ENCODE measurements at regions not wholly inside any gene's neighbourhood (a gene's known extent, or its start where the extent isn't known, plus 50 kb on each side); places are given as distances from the start of the nearest gene placed in this dataset.
A peak's percentile ranks its signal among the peaks of the same experiment; 100 is the strongest.
"Not testable (repeated sequence)": the region's sequence is repeated elsewhere in the genome, so short reads cannot be mapped to it uniquely, and the experiment has no call there.

GRCh38 chr18:76602191-76602590 is 107.1 kb upstream of the ZNF516 start:
- no peak for DNase-seq

DNA sequence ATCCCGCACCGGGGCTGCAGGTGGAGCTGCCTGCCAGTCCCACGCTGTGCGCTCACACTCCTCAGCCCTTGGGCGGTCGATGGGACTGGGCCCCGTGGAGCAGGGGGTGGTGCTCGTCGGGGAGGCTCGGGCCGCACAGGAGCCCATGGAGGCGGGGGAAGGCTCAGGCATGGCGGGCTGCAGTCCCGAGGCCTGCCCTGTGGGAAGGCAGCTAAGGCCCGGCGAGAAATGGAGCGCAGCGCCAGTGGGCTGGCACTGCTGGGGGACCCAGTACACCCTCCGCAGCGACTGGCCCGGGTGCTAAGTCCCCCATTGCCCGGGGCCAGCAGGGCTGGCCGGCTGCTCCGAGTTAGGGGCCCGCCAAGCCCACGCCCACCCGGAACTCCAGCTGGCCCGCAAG is 105.0 kb upstream of the ZNF516 start:
- DNase-seq = not testable (repeated sequence)

GRCh38 chr18:76594966-76595365 is 99.9 kb upstream of the ZNF516 start:
- DNase-seq = no peak

GRCh38 chr18:76593843-76594242 is 98.8 kb upstream of the ZNF516 start:
- no peak for DNase-seq

DNA sequence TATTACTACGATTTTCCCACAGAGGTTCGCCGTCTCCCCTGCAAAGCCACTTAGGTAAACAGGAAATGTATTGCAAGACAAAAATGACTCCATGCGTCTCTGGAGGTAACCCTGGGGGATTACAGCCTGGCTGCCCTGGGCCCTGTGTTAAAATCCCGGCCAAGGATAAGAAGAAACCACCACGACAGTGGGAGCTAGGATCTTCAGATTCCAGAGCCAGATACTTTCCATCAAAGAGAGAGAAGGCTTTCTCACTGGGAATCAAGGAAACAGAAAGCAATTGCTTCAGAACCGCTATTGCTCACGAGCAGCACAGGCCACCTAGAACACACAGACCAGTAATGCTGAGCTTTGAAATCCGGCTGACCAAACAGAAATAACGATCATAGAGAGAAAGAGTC is 97.9 kb upstream of the ZNF516 start:
- DNase-seq = no peak

DNA sequence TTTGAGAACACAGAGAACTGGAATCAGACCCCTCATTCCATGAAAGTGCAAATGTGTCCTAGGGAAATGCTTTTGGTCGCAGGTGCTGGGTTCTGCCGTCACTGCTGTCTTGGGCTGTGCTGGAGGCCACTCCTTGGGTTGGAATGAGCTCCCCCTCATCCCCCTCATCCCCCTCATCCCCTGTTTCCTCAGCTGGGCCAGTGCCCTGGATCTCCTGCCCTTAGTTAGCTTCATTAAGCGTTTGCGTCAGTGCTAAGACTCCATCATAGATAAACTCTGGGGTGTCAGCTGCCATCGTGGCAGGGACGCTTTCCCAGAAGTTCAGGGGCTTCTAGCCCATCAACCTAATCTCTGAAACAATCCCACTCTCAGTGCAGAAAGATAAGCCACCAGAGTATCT is 97.1 kb upstream of the ZNF516 start:
- DNase-seq = no peak

- DNase-seq = no peak
Measured at GRCh38 chr18:76589866-76590265, 94.8 kb upstream of the ZNF516 start.

- no peak for DNase-seq
Measured at GRCh38 chr18:76589316-76589715, 94.3 kb upstream of the ZNF516 start.

GRCh38 chr18:76588601-76589226 is 93.7 kb upstream of the ZNF516 start:
- peak; percentile 62 for DNase-seq

DNA sequence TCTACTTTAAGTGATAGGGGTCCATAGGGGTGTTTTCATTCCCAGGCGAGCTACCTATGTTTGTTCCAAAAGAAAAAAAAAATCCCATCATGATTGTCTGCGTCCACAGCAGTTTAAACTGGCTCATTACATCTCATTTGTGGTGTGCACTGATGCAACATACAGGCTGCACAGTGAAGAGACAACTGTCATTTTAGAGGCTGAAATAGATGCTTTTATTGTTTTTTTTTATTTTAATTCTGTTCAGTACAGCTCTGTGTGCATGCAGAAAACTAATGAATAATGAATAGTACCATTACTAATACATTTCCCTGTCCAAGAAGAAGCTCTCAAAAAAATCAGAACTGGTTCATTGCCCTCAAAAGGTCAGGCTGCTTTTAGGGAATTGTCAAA is 92.8 kb upstream of the ZNF516 start:
- no peak for DNase-seq

- DNase-seq = no peak
Measured at GRCh38 chr18:76587147-76587878, 92.3 kb upstream of the ZNF516 start.

DNA sequence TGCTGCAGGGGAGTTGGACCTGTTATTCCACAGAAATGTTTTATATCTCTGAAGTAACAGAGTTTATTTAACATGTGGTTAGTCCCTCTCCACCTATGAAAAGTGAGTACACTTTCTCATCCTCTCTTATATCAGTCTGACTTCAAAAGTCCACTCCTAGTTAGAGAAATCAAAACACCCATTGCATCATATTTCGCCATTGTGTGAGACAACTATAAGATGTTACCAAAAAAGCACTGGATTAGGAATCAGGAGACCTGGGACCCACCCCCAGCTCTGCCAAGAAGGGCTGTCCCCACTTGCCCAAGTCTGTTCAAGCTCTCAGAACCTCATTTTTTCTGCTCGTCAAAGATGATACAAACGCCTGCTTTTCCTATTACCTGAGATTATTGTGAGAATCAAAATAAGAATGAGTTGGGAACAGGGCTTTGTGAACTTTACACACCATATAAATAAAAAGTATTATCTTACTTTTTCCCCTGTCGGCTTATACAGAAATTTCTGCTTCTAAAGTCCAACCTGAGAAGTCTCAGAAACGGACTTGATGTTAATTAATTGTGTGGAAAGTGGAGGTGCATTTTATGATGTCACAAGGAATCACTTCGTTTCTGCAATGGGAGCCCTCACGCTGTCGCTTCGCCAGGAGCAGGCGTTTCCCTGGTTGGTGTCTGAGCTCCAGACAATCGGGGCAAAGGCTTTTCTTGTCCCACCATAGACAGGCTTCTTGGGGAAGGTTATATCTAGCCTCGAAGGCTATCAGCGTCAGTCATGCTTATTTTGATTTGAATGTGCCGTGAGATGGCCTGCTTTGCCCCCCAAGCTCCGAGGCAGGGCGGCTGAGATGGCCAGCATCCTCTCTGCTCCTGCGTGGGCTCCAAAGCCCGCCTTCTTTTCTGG is 89.6 kb upstream of the ZNF516 start:
- DNase-seq = no peak

DNA sequence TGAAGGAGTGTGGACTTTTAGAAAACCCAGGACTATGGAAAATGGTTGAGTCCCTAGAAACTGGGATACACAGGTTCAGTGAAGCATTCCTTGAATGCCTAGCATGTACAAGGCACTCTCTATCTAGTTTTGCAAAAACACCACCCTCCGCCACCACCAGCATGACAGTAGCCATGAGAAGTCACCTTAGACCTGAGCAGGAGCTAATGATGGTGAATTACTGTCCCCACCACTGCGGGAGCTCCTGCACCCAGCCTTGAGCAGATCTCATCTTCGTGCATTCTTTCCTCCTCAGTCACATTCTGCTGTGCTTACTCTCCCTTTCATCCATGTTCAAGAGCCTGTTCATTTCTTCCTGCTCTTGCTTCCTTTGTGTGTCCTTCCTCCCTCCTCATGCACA is 86.2 kb upstream of the ZNF516 start:
- no peak for DNase-seq

GRCh38 chr18:76580288-76580962 is 85.4 kb upstream of the ZNF516 start:
- no peak for DNase-seq

- DNase-seq = no peak
Measured at GRCh38 chr18:76579301-76579695, 84.3 kb upstream of the ZNF516 start.

DNA sequence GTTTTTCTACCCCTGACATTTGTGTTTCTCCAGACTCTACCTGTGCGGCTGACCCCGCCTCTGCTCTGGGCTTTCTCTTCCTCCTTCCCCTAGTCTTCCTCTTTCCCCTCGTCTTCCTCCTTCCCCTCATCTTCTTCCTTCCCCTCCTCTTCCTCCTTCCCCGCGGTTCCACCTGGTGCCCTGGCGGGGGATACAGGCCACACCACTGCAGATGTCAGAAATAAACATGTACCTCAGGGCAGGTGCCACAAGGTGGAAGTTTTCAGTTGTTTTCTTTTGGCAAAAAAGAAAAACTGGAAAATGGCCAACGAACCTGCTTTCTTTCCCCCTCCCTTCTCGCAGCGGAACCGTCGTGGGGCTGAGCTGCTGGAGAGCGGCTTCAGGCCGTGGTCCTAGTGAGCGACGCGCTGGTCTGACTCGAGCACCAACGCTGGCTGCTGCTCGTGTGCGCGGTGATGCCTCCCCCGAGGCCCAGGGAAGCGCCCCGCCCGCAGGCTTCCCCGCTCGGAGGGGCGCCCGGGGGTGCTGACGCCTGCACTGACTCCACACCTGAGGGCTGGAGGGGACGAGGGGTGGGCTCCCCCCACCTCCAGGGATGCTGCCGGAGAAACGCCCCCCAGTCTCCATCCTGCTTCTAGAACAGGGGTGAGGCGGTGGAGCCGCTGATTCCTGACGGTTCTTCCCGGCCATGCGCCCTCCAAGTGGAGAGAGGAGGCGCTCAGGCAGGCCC is 83.7 kb upstream of the ZNF516 start:
- no peak for DNase-seq

- peak; percentile 44 for DNase-seq
Measured at GRCh38 chr18:76573325-76574025, 78.4 kb upstream of the ZNF516 start.

GRCh38 chr18:76572518-76573247 is 77.6 kb upstream of the ZNF516 start:
- no peak for DNase-seq

DNA sequence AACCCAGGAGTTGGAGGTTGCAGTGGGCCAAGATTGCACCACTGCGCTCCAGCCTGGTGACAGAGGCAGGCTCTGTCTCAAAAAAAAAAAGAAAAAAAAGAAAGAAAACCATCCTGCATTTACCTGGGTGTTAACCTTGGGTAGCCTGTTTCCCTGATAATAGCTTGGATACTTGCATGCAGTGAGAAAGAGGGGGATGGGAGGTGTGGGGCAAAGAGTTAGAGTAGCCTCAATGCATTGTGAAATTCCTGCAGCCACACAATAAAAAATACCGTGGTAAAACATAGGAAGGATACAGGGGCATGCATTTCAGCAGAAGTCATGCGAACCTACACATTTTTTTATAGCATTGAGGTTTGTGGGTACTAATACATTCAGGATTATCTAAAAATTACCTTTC is 76.6 kb upstream of the ZNF516 start:
- DNase-seq = no peak

DNA sequence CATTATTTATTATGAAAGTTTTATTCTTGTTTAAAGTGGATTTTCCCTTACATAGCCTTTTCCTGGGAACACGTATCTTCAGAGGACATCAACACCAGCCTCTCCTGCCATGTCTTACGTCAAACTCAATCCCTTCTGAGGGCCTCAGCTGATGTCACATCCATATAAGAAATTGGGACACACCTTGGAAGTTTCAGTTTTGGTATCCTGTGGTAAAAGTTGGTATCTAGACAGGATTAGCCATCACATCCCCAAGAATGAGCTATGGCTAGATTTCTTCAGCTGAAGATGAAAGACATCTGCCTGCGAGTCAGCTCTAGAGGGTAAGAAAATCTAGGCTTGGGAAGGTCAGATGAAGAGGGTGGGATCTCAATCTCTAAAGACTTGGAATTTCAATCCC is 75.8 kb upstream of the ZNF516 start:
- DNase-seq = no peak
